GM23338 (cell line): ENCODE measurements at regions not wholly inside any gene's neighbourhood (a gene's known extent, or its start where the extent isn't known, plus 50 kb on each side); places are given as distances from the start of the nearest gene placed in this dataset.

Experiments used
- ATAC-seq: fragments of 200-7000 bp; cut with Tn5 transposase; 3 replicates; pipeline ENCODE4 v1.9.1; 2020
- DNase-seq: peaks from one replicate; pipeline ENCODE4 v3.0.0-alpha.2; 2015; ENCODE audit warnings: low spot score
- H2AFZ ChIP-seq: fragments of 200-600 bp; sonication (generic); 2 replicates; pipeline ENCODE4 v1.8.0; 2016; ENCODE audit warnings: antibody characterized with exemption, mild to moderate bottlenecking, moderate library complexity
- H3F3A ChIP-seq: fragments of 200-600 bp; sonication (generic); replicated peaks from 2 replicates; pipeline ENCODE4 v1.8.0; 2017; ENCODE audit warnings: antibody characterized with exemption, mixed run types, low read depth
- H3K27ac ChIP-seq: fragments of 200-600 bp; sonication (generic); 2 replicates; pipeline ENCODE4 v1.6.1; 2016; ENCODE audit warnings: low read depth
- H3K27me3 ChIP-seq: fragments of 200-600 bp; sonication (generic); 2 replicates; pipeline ENCODE4 v1.8.0; 2016; ENCODE audit warnings: mild to moderate bottlenecking, mixed run types, moderate library complexity; ENCODE audit not compliant: insufficient read depth
- H3K36me3 ChIP-seq: fragments of 200-600 bp; sonication (generic); 2 replicates; pipeline ENCODE4 v1.8.0; 2016; ENCODE audit warnings: mild to moderate bottlenecking; ENCODE audit not compliant: insufficient read depth
- H3K4me1 ChIP-seq: fragments of 200-600 bp; sonication (generic); 2 replicates; pipeline ENCODE4 v1.8.0; 2016; ENCODE audit warnings: mild to moderate bottlenecking, moderate library complexity; ENCODE audit not compliant: insufficient read depth
- H3K4me2 ChIP-seq: fragments of 200-600 bp; sonication (generic); 2 replicates; pipeline ENCODE4 v1.7.1; 2017; ENCODE audit warnings: mixed run types
- H3K4me3 ChIP-seq: fragments of 200-600 bp; sonication (generic); 2 replicates; pipeline ENCODE4 v1.6.1; 2016; ENCODE audit warnings: mixed run types
- H3K79me2 ChIP-seq: fragments of 200-600 bp; sonication (generic); replicated peaks from 2 replicates; pipeline ENCODE4 v1.8.0; 2017; ENCODE audit warnings: mild to moderate bottlenecking; ENCODE audit not compliant: insufficient read depth
- H3K9me2 ChIP-seq: fragments of 200-600 bp; sonication (generic); 2 replicates; pipeline ENCODE4 v1.8.0; 2017; ENCODE audit not compliant: insufficient read depth
- H4K20me1 ChIP-seq: fragments of 200-600 bp; sonication (generic); replicated peaks from 2 replicates; pipeline ENCODE4 v1.8.0; 2017; ENCODE audit warnings: mild to moderate bottlenecking; ENCODE audit not compliant: insufficient read depth
- H3K27ac Mint-ChIP-seq: 2 replicates; pipeline ENCODE4 v1.8.0; 2020; ENCODE audit warnings: inconsistent platforms, mild to moderate bottlenecking, moderate library complexity, mixed read lengths
- H3K27me3 Mint-ChIP-seq: 3 replicates; pipeline ENCODE4 v1.8.0; 2022; ENCODE audit warnings: low read depth, mild to moderate bottlenecking, moderate library complexity, mixed read lengths, inconsistent platforms; ENCODE audit not compliant: insufficient read depth, poor library complexity
- H3K36me3 Mint-ChIP-seq: 3 replicates; pipeline ENCODE4 v1.8.0; 2021; ENCODE audit warnings: low read depth, mild to moderate bottlenecking, inconsistent platforms, moderate library complexity, mixed read lengths
- H3K4me1 Mint-ChIP-seq: 3 replicates; pipeline ENCODE4 v1.8.0; 2020; ENCODE audit warnings: mild to moderate bottlenecking, inconsistent platforms, mixed read lengths
- H3K4me3 Mint-ChIP-seq: 3 replicates; pipeline ENCODE4 v1.8.0; 2021; ENCODE audit warnings: moderate library complexity, mild to moderate bottlenecking, inconsistent platforms, mixed read lengths
- H3K9me3 Mint-ChIP-seq: 3 replicates; pipeline ENCODE4 v1.8.0; 2020; ENCODE audit warnings: moderate library complexity, mild to moderate bottlenecking, inconsistent platforms, mixed read lengths
- CREB1 ChIP-seq: fragments of 250-450 bp; sonication (Bioruptor Pico); IDR thresholded peaks from 2 replicates; pipeline ENCODE4 v1.5.0; 2020; ENCODE audit warnings: low read depth, mild to moderate bottlenecking, moderate library complexity
- CTCF ChIP-seq, 2 experiments: fragments of 200-600 bp in 1 of 2; sonication (generic) in 1 of 2; conservative IDR thresholded peaks; 2 replicates each; pipeline versions ENCODE4 v1.5.1 to v1.6.1; 2016 to 2017; ENCODE audit warnings: antibody characterized with exemption in 2 of 2, low read depth in 2 of 2, mild to moderate bottlenecking in 2 of 2, moderate library complexity in 1 of 2
- EZH2 ChIP-seq: fragments of 200-600 bp; sonication (generic); IDR thresholded peaks from one replicate; pipeline ENCODE4 v1.8.0; 2017; ENCODE audit warnings: antibody characterized with exemption, mild to moderate bottlenecking, low read depth; ENCODE audit not compliant: unreplicated experiment
- JUNB ChIP-seq: IDR thresholded peaks from one replicate; pipeline ENCODE4 v1.6.1; 2016; ENCODE audit warnings: antibody characterized with exemption; ENCODE audit not compliant: unreplicated experiment
- NANOG ChIP-seq: IDR thresholded peaks from 2 replicates; pipeline ENCODE4 v1.6.1; 2016; ENCODE audit warnings: antibody characterized with exemption, borderline replicate concordance
- POLR2AphosphoS5 ChIP-seq: IDR thresholded peaks from 2 replicates; pipeline ENCODE4 v1.6.1; 2016; ENCODE audit warnings: antibody characterized with exemption, low read depth
- REST ChIP-seq: IDR thresholded peaks from one replicate; pipeline ENCODE4 v1.6.1; 2018; ENCODE audit warnings: antibody characterized with exemption; ENCODE audit not compliant: unreplicated experiment
- STAT1 ChIP-seq: IDR thresholded peaks from one replicate; pipeline ENCODE4 v1.6.1; 2016; ENCODE audit warnings: antibody characterized with exemption; ENCODE audit not compliant: unreplicated experiment
- ZNF114 ChIP-seq: fragments of 250-450 bp; sonication (Bioruptor Pico); IDR thresholded peaks from 2 replicates; pipeline ENCODE4 v1.5.0; 2020; ENCODE audit warnings: mild to moderate bottlenecking, moderate library complexity
- ZNF331 ChIP-seq: fragments of 250-450 bp; sonication (Bioruptor Pico); IDR thresholded peaks from 2 replicates; pipeline ENCODE4 v1.5.0; 2020; ENCODE audit warnings: low read depth, mild to moderate bottlenecking, moderate library complexity
- ZNF462 ChIP-seq: fragments of 250-450 bp; sonication (Bioruptor Pico); IDR thresholded peaks from 2 replicates; pipeline ENCODE4 v1.5.0; 2020; ENCODE audit warnings: mild to moderate bottlenecking, moderate library complexity

- no peak for ATAC-seq
- Mint-ChIP-seq H3K27ac (no peak overlapping the region), H3K9me3 (no peaks in the 10 kb centered on the region; the same call in 2 of the 3 replicates), H3K4me3 (no peak overlapping the region), H3K27me3 (no peaks in the 10 kb centered on the region), H3K4me1 (no peaks in the 10 kb centered on the region), H3K36me3 (no peaks in the 10 kb centered on the region; the same call in 2 of the 3 replicates)
- no peaks in the 10 kb centered on the region for H3K27me3 ChIP-seq
- H3K36me3 ChIP-seq = no peaks in the 10 kb centered on the region
- no peak overlapping the region for H2AFZ ChIP-seq
- no peak for TF ChIP-seq ZNF462 (CRISPR knock-in tag)
- no peak for TF ChIP-seq CREB1
- no peak for TF ChIP-seq NANOG
- no peak for TF ChIP-seq EZH2
- no peak for TF ChIP-seq CTCF (conservative IDR thresholded peaks at IDR 0.05; ENCODE audit: low read depth in 2 of 2)
- TF ChIP-seq REST = no peak
- no peak for TF ChIP-seq JUNB
- no peak for TF ChIP-seq STAT1
- TF ChIP-seq POLR2AphosphoS5 = no peak
- TF ChIP-seq ZNF331 = no peak
- TF ChIP-seq ZNF114 (CRISPR knock-in tag) = no peak
- no peak overlapping the region for H3K4me2 ChIP-seq
- no peaks in the 10 kb centered on the region for H3K79me2 ChIP-seq
- no peak overlapping the region for H3K27ac ChIP-seq
- H3K9me2 ChIP-seq = peaks cover 2% of the 10 kb centered on the region; the same call in 1 of the 2 replicates
- no peaks in the 10 kb centered on the region for H4K20me1 ChIP-seq
- no peaks in the 10 kb centered on the region for H3K4me1 ChIP-seq
- no peak overlapping the region for H3K4me3 ChIP-seq
- DNase-seq = no peak
- H3F3A ChIP-seq = no peaks in the 10 kb centered on the region
These were observed 113.6 kb downstream of the PRLHR start for GRCh38 chr10:118481871-118482270.
